SIG-M5 treated with dmso at 0.1 percent for 504 hours (cell line): ENCODE measurements at regions not wholly inside any gene's neighbourhood (a gene's known extent, or its start where the extent isn't known, plus 50 kb on each side); places are given as distances from the start of the nearest gene placed in this dataset.
"Not testable (repeated sequence)": the region's sequence is repeated elsewhere in the genome, so short reads cannot be mapped to it uniquely, and the experiment has no call there.

Source experiments
- DNase-seq: peaks from one replicate; lab custom pipeline; 2025; ENCODE audit not compliant: unreplicated experiment; lab: John Stamatoyannopoulos, UW

- no peak for DNase-seq
These were observed 76.1 kb upstream of the PDSS1 start for GRCh38 chr10:26621243-26621888.

- peak; percentile 58 for DNase-seq
These were observed 75.4 kb upstream of the PDSS1 start for GRCh38 chr10:26621889-26622711.

- DNase-seq: no peak
These were observed 74.6 kb upstream of the PDSS1 start for GRCh38 chr10:26622891-26623290.

- DNase-seq: no peak
These were observed 73.5 kb upstream of the PDSS1 start for GRCh38 chr10:26624006-26624405.

- DNase-seq: no peak
These were observed 71.4 kb upstream of the PDSS1 start for GRCh38 chr10:26626066-26626465.

GRCh38 chr10:26627324-26627723 is 70.2 kb upstream of the PDSS1 start:
- peak; percentile 8 for DNase-seq

GRCh38 chr10:26628395-26628794 is 69.1 kb upstream of the PDSS1 start:
- peak; percentile 48 for DNase-seq

GRCh38 chr10:26632171-26632570 is 65.3 kb upstream of the PDSS1 start:
- not testable (repeated sequence) for DNase-seq

- not testable (repeated sequence) for DNase-seq
These were observed 63.4 kb upstream of the PDSS1 start for GRCh38 chr10:26634111-26634510.

- no peak for DNase-seq
These were observed 59.8 kb upstream of the PDSS1 start for GRCh38 chr10:26637521-26638275.

- no peak for DNase-seq
These were observed 57.1 kb upstream of the PDSS1 start for GRCh38 chr10:26640391-26640790.

GRCh38 chr10:26642896-26643653 is 54.4 kb upstream of the PDSS1 start:
- no peak for DNase-seq

- DNase-seq: no peak
These were observed 49.8 kb upstream of the PDSS1 start for GRCh38 chr10:26647602-26648244.
